Loucy (cell line): ENCODE measurements at regions not wholly inside any gene's neighbourhood (a gene's known extent, or its start where the extent isn't known, plus 50 kb on each side); places are given as distances from the start of the nearest gene placed in this dataset.

Source experiments
- H2AFZ ChIP-seq: fragments of 200-600 bp; sonication (generic); 2 replicates; pipeline ENCODE4 v1.6.0; 2016; ENCODE audit warnings: antibody characterized with exemption, mild to moderate bottlenecking, low read length, moderate library complexity
- H3F3A ChIP-seq: fragments of 200-600 bp; 2 replicates; pipeline ENCODE4 v1.6.0; 2016; ENCODE audit warnings: antibody characterized with exemption, low read depth, mild to moderate bottlenecking
- H3K27me3 ChIP-seq: fragments of 200-600 bp; sonication (generic); 2 replicates; pipeline ENCODE4 v1.6.1; 2014; ENCODE audit warnings: low read length, mild to moderate bottlenecking; ENCODE audit not compliant: insufficient read depth, poor library complexity, severe bottlenecking
- H3K36me3 ChIP-seq: fragments of 200-600 bp; sonication (generic); 2 replicates; pipeline ENCODE4 v1.6.1; 2016; ENCODE audit warnings: low read length; ENCODE audit not compliant: insufficient read depth
- H3K4me1 ChIP-seq: fragments of 200-600 bp; sonication (generic); 2 replicates; pipeline ENCODE4 v1.5.1; 2014; ENCODE audit warnings: low read length, mild to moderate bottlenecking; ENCODE audit not compliant: insufficient read depth, poor library complexity, severe bottlenecking
- H3K4me2 ChIP-seq: fragments of 200-600 bp; sonication (generic); 2 replicates; pipeline ENCODE4 v1.6.0; 2014; ENCODE audit warnings: antibody characterized with exemption, low read length, low read depth, mild to moderate bottlenecking; ENCODE audit not compliant: poor library complexity, severe bottlenecking
- H3K4me3 ChIP-seq: fragments of 200-600 bp; sonication (generic); 2 replicates; pipeline ENCODE4 v1.5.1; 2014; ENCODE audit warnings: low read length, mild to moderate bottlenecking, mixed read lengths; ENCODE audit not compliant: poor library complexity, severe bottlenecking
- H3K79me2 ChIP-seq: fragments of 200-600 bp; sonication (generic); 2 replicates; pipeline ENCODE4 v1.6.1; 2014; ENCODE audit warnings: low read length; ENCODE audit not compliant: insufficient read depth
- H3K9ac ChIP-seq: fragments of 200-600 bp; sonication (generic); 2 replicates; pipeline ENCODE4 v1.6.0; 2014; ENCODE audit warnings: mild to moderate bottlenecking, low read depth, low read length, moderate library complexity; ENCODE audit not compliant: poor library complexity, severe bottlenecking
- H3K9me2 ChIP-seq: fragments of 200-600 bp; sonication (generic); replicated peaks from 2 replicates; pipeline ENCODE4 v1.6.1; 2016; ENCODE audit warnings: low read depth, low read length, mixed read lengths
- H3K9me3 ChIP-seq: fragments of 200-600 bp; sonication (generic); 2 replicates; pipeline ENCODE4 v1.6.1; 2014; ENCODE audit warnings: mild to moderate bottlenecking, antibody characterized with exemption, low read length, low read depth; ENCODE audit not compliant: insufficient read depth
- H4K20me1 ChIP-seq: fragments of 200-600 bp; sonication (generic); 2 replicates; pipeline ENCODE4 v1.6.0; 2014; ENCODE audit warnings: antibody characterized with exemption, low read length, mild to moderate bottlenecking; ENCODE audit not compliant: insufficient read depth, poor library complexity, severe bottlenecking
- CTCF ChIP-seq: fragments of 200-600 bp; sonication (generic); conservative IDR thresholded peaks from 2 replicates; pipeline ENCODE4 v1.5.1; 2014; ENCODE audit warnings: mild to moderate bottlenecking, antibody characterized with exemption, low read length
- EZH2phosphoT487 ChIP-seq: fragments of 200-600 bp; IDR thresholded peaks from 2 replicates; pipeline ENCODE4 v1.6.1; 2018; ENCODE audit warnings: antibody characterized with exemption, mild to moderate bottlenecking, moderate library complexity, borderline replicate concordance

GRCh38 chr16:82345318-82345717, 175.3 kb upstream of the MPHOSPH6 start:
- no peak overlapping the region for H3K4me3 ChIP-seq
- no peaks in the 10 kb centered on the region for H3K36me3 ChIP-seq
- H4K20me1 ChIP-seq, result no peaks in the 10 kb centered on the region
- H3K9me2 ChIP-seq, result no peaks in the 10 kb centered on the region
- H3F3A ChIP-seq, result no peaks in the 10 kb centered on the region
- H3K9me3 ChIP-seq, result no peaks in the 10 kb centered on the region
- no peak overlapping the region for H3K4me2 ChIP-seq
- H3K27me3 ChIP-seq, result no peaks in the 10 kb centered on the region
- H3K4me1 ChIP-seq, result no peaks in the 10 kb centered on the region
- no peak overlapping the region for H3K9ac ChIP-seq
- no peaks in the 10 kb centered on the region for H3K79me2 ChIP-seq
- no peak for TF ChIP-seq CTCF
- no peak for TF ChIP-seq EZH2phosphoT487
- H2AFZ ChIP-seq, result no peak overlapping the region

- H3K9me2 ChIP-seq, result no peaks in the 10 kb centered on the region
- no peak overlapping the region for H3K9ac ChIP-seq
- H2AFZ ChIP-seq, result no peak overlapping the region
- H3K36me3 ChIP-seq, result no peaks in the 10 kb centered on the region
- no peak overlapping the region for H3K4me2 ChIP-seq
- peak; percentile 44 for TF ChIP-seq CTCF
- no peak for TF ChIP-seq EZH2phosphoT487
- H3K4me1 ChIP-seq, result no peaks in the 10 kb centered on the region
- no peaks in the 10 kb centered on the region for H3K79me2 ChIP-seq
- no peaks in the 10 kb centered on the region for H3K9me3 ChIP-seq
- no peaks in the 10 kb centered on the region for H4K20me1 ChIP-seq
- no peaks in the 10 kb centered on the region for H3K27me3 ChIP-seq
- no peaks in the 10 kb centered on the region for H3F3A ChIP-seq
- no peak overlapping the region for H3K4me3 ChIP-seq
Measured at GRCh38 chr16:82344157-82344556, 174.1 kb upstream of the MPHOSPH6 start.

- no peaks in the 10 kb centered on the region for H4K20me1 ChIP-seq
- H3K9ac ChIP-seq, result no peak overlapping the region
- no peaks in the 10 kb centered on the region for H3F3A ChIP-seq
- no peak overlapping the region for H3K4me2 ChIP-seq
- no peaks in the 10 kb centered on the region for H3K9me3 ChIP-seq
- no peak overlapping the region for H3K4me3 ChIP-seq
- TF ChIP-seq CTCF (no peak), EZH2phosphoT487 (no peak)
- no peaks in the 10 kb centered on the region for H3K4me1 ChIP-seq
- H3K79me2 ChIP-seq, result no peaks in the 10 kb centered on the region
- H2AFZ ChIP-seq, result no peak overlapping the region
- no peaks in the 10 kb centered on the region for H3K9me2 ChIP-seq
- H3K27me3 ChIP-seq, result no peaks in the 10 kb centered on the region
- no peaks in the 10 kb centered on the region for H3K36me3 ChIP-seq
Measured at GRCh38 chr16:82341146-82341669, 171.2 kb upstream of the MPHOSPH6 start.
